ENCODE measurements at regions not wholly inside any gene's neighbourhood (a gene's known extent, or its start where the extent isn't known, plus 50 kb on each side); places are given as distances from the start of the nearest gene placed in this dataset.

GRCh38 chrX:45258731-45259402, 58.2 kb upstream of the DIPK2B start:
- DNase-seq (ENCODE audit: low read depth in 1 of 2, low spot score in 1 of 2) (no peak), FAIRE-seq (peak; percentile 39), ATAC-seq (no peak)
- POLR2A ChIA-PET, result no interaction called here
- 58% methylated on average over 6 of the region's 6 CpGs for WGBS (ENCODE audit: missing lambda C conversion rate)
- TF ChIP-seq CHD2 (IDR thresholded peaks at IDR 0.05; ENCODE audit: low read length, partially characterized antibody), result no peak
- no peak for TF ChIP-seq MAX (IDR thresholded peaks at IDR 0.05)
- no peak overlapping the region for H3K4me2 ChIP-seq
- no peak overlapping the region for H3K4me3 ChIP-seq
- CTCF ChIA-PET, result no interaction called here
- H3K27ac ChIP-seq, result no peak overlapping the region
- no peaks in the 10 kb centered on the region for H3K9me3 ChIP-seq
- H3K4me1 ChIP-seq, result no peaks in the 10 kb centered on the region

Small RNA genes lying in the stretch of these regions (small RNA-seq; reads per million reads assigned to genes)
- 62.8 to 2,884 (median 1,165) reads per million in 6 experiments for gene MIR221
- 181 to 15,972 (median 13,194) reads per million in 6 experiments for gene MIR222
- 0 reads per million in 6 experiments for gene RF00017
- 0 reads per million in 6 experiments for gene RF00591
